HL-60 (cell line): ENCODE measurements at regions not wholly inside any gene's neighbourhood (a gene's known extent, or its start where the extent isn't known, plus 50 kb on each side); places are given as distances from the start of the nearest gene placed in this dataset.

Experiments
- DNase-seq, 2 experiments: peaks; one replicate each; pipeline ENCODE4 v3.0.0-alpha.2; 2010 to 2020; ENCODE audit warnings: low read depth in 1 of 2, low spot score in 1 of 2
- H3K27ac ChIP-seq: fragments of 250-450 bp; sonication (Bioruptor Pico); replicated peaks from 2 replicates; pipeline ENCODE4 v1.5.1; 2020; ENCODE audit warnings: mild to moderate bottlenecking, moderate library complexity
- H3K27me3 ChIP-seq: fragments of 250-450 bp; sonication (Bioruptor Pico); 2 replicates; pipeline ENCODE4 v1.5.1; 2021; ENCODE audit warnings: mild to moderate bottlenecking, moderate library complexity; ENCODE audit not compliant: insufficient read depth, poor library complexity, severe bottlenecking
- H3K4me3 ChIP-seq: replicated peaks from 2 replicates; pipeline ENCODE4 v1.5.1; 2011; ENCODE audit warnings: mild to moderate bottlenecking, control low read depth, low read length; ENCODE audit not compliant: insufficient read depth
- CTCF ChIP-seq: IDR thresholded peaks from one replicate; pipeline ENCODE4 v1.5.1; 2011; ENCODE audit warnings: low read length, control low read depth, inconsistent platforms; ENCODE audit not compliant: insufficient read depth
- GABPA ChIP-seq: IDR thresholded peaks from 2 replicates; pipeline ENCODE4 v1.6.1; 2012; ENCODE audit warnings: low read depth
- POLR2AphosphoS5 ChIP-seq: IDR thresholded peaks from 2 replicates; pipeline ENCODE4 v1.6.1; 2012; ENCODE audit warnings: low read depth
- REST ChIP-seq: IDR thresholded peaks from 2 replicates; pipeline ENCODE4 v1.6.1; 2012; ENCODE audit warnings: low read depth; ENCODE audit not compliant: insufficient replicate concordance
- SPI1 ChIP-seq: IDR thresholded peaks from 2 replicates; pipeline ENCODE4 v1.6.1; 2012; ENCODE audit warnings: low read depth, mild to moderate bottlenecking, borderline replicate concordance

DNA sequence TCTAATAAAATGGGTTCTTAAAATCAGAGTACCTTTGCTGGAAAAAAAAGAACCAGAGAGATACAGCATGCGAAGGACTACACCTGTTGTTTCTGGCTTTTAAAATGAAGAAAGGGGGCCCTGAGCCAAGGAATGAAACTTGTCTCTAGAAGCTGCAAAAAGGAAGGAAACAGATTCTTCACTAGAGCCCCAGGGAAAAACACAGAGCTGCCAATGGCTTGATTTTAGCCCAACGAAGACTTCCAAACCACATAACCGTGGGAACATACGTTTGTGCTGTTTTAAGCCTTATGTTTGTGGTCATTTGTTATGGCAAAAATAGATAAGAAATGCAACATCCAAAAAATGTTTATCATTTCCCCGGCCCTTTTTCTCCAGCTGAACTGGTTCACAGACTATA is 780.0 kb downstream of the SORCS1 start:
- no peak for DNase-seq
- TF ChIP-seq POLR2AphosphoS5, result no peak
- no peak for TF ChIP-seq REST
- no peak for TF ChIP-seq SPI1
- TF ChIP-seq GABPA, result no peak
- TF ChIP-seq CTCF, result no peak
- H3K4me3 ChIP-seq, result no peak overlapping the region
- no peak overlapping the region for H3K27ac ChIP-seq
- no peaks in the 10 kb centered on the region for H3K27me3 ChIP-seq

- no peak for DNase-seq
- TF ChIP-seq POLR2AphosphoS5 (no peak), CTCF (no peak), REST (no peak), GABPA (no peak), SPI1 (no peak)
- H3K27me3 ChIP-seq, result no peaks in the 10 kb centered on the region
Observed at GRCh38 chr10:106380706-106381105, 783.8 kb downstream of the SORCS1 start.

DNA sequence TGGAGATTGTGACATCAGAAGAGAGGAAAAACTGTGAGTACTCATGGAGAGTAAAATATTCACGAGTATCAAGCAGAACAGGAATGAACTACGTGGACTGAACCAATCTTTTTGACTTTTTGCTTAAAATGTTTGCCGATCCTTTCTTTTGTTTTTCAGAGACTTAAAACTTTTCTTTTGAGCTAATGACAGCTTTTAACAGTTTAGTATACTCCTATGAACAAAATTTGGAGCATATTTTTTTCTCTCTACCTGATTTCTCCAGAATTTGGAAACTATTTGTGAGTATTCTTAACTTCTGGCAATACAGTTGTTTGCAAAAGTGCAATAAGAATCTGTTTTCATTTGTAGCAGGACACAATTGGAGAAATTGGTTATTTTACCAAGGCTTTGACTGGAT is 786.3 kb downstream of the SORCS1 start:
- TF ChIP-seq GABPA, result no peak
- no peak for TF ChIP-seq REST
- TF ChIP-seq SPI1, result no peak
- no peak for TF ChIP-seq POLR2AphosphoS5
- TF ChIP-seq CTCF, result no peak
- no peak for DNase-seq
- H3K27ac ChIP-seq, result no peak overlapping the region

More at GRCh38 chr10:106380706-106381105, 783.8 kb downstream of the SORCS1 start:
- no peak overlapping the region for H3K27ac ChIP-seq
- H3K4me3 ChIP-seq, result no peak overlapping the region

More for the DNA sequence above, 786.3 kb downstream of the SORCS1 start:
- H3K27me3 ChIP-seq, result no peaks in the 10 kb centered on the region
- H3K4me3 ChIP-seq, result no peak overlapping the region
